Stimulated activated naive CD8-positive, alpha-beta T cell treated with anti-CD3 and anti-CD28 coated beads, Interleukin-15, Interleukin-2, amounts not matched to agents 100 ng/mL and 50 ng/mL, for 24 hours (primary cell): ENCODE measurements at regions not wholly inside any gene's neighbourhood (a gene's known extent, or its start where the extent isn't known, plus 50 kb on each side); places are given as distances from the start of the nearest gene placed in this dataset.

ENCODE experiments used
- H3K27ac Mint-ChIP-seq: one replicate; pipeline ENCODE4 v1.8.0; 2021; ENCODE audit warnings: mild to moderate bottlenecking, mixed read lengths
- H3K27me3 Mint-ChIP-seq: one replicate; pipeline ENCODE4 v1.8.0; 2021; ENCODE audit warnings: mixed read lengths
- H3K36me3 Mint-ChIP-seq: one replicate; pipeline ENCODE4 v1.8.0; 2021; ENCODE audit warnings: low read depth, mixed read lengths
- H3K4me1 Mint-ChIP-seq: one replicate; pipeline ENCODE4 v1.8.0; 2021; ENCODE audit warnings: low read depth, mixed read lengths
- H3K4me3 Mint-ChIP-seq: one replicate; pipeline ENCODE4 v1.8.0; 2021; ENCODE audit warnings: mild to moderate bottlenecking, mixed read lengths
- H3K9me3 Mint-ChIP-seq: one replicate; pipeline ENCODE4 v1.8.0; 2021; ENCODE audit warnings: mixed read lengths

- Mint-ChIP-seq H3K9me3 (no peaks in the 10 kb centered on the region), H3K36me3 (no peaks in the 10 kb centered on the region), H3K27me3 (peaks cover 21% of the 10 kb centered on the region), H3K27ac (no peak overlapping the region), H3K4me3 (no peak overlapping the region), H3K4me1 (no peaks in the 10 kb centered on the region)
These were observed 55.6 kb downstream of the RHOXF2B start for GRCh38 chrX:120021927-120022326.

GRCh38 chrX:120020305-120020704 lies 57.2 kb downstream of the RHOXF2B start:
- H3K9me3 Mint-ChIP-seq = no peaks in the 10 kb centered on the region
- no peaks in the 10 kb centered on the region for H3K36me3 Mint-ChIP-seq
- H3K4me1 Mint-ChIP-seq = peaks cover 5% of the 10 kb centered on the region
- H3K27me3 Mint-ChIP-seq = peaks cover 35% of the 10 kb centered on the region
- H3K4me3 Mint-ChIP-seq = no peak overlapping the region
- H3K27ac Mint-ChIP-seq = no peak overlapping the region

GRCh38 chrX:120016068-120016441 lies 61.4 kb downstream of the RHOXF2B start:
- peak overlapping the region; percentile 59 for H3K4me3 Mint-ChIP-seq
- H3K4me1 Mint-ChIP-seq = peaks cover 9% of the 10 kb centered on the region
- peaks cover 38% of the 10 kb centered on the region for H3K27me3 Mint-ChIP-seq
- H3K36me3 Mint-ChIP-seq = no peaks in the 10 kb centered on the region
- no peaks in the 10 kb centered on the region for H3K9me3 Mint-ChIP-seq
- no peak overlapping the region for H3K27ac Mint-ChIP-seq

DNA sequence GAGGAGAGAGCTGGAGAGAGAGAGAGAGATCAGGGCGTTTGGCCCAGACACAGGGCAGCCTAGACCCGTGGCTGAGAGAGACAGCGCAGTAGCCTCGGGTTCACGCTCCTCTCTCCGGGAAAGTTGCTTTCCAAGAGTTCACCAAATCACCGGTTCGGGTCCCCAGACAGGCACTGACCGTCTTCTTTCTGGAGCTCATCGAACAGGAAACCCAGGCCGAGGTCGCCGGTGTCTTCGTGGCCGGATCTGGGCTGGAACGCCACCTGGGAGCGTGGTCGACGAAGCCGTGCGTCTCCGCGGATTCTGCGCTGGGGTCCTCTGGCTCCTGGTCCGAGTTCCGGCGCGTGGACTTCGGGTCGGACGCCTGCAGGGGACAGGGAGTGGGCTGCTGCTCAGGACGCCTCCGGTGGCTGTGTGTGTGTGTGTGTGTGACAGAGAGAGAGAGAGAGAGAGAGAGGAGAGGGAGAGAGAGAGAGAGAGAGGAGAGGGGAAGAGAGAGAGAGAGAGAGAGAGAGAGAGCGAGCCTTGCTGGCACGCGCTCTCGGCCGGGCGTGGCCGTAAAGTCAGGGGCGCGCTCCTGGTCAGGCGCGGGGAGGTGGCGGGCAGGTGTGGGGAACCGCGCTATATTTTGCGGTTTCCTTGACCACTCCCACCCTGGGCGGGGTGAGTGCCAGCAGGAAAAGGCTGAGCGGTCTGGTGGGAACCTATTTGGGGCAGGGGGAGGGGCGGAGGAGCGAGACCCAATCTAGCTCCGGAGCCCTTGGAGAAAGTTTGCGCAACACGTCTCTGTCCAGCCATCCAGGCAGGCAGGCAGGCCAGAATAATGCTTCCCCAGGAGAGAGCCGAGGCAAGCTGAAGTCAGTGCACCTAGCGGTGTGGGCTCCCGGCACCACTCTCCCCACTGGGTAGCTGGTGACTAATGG lies 62.1 kb downstream of the RHOXF2B start:
- Mint-ChIP-seq H3K36me3 (no peaks in the 10 kb centered on the region), H3K4me3 (peak overlapping the region; percentile 59), H3K9me3 (no peaks in the 10 kb centered on the region), H3K4me1 (peaks cover 9% of the 10 kb centered on the region), H3K27me3 (peaks cover 38% of the 10 kb centered on the region), H3K27ac (no peak overlapping the region)

DNA sequence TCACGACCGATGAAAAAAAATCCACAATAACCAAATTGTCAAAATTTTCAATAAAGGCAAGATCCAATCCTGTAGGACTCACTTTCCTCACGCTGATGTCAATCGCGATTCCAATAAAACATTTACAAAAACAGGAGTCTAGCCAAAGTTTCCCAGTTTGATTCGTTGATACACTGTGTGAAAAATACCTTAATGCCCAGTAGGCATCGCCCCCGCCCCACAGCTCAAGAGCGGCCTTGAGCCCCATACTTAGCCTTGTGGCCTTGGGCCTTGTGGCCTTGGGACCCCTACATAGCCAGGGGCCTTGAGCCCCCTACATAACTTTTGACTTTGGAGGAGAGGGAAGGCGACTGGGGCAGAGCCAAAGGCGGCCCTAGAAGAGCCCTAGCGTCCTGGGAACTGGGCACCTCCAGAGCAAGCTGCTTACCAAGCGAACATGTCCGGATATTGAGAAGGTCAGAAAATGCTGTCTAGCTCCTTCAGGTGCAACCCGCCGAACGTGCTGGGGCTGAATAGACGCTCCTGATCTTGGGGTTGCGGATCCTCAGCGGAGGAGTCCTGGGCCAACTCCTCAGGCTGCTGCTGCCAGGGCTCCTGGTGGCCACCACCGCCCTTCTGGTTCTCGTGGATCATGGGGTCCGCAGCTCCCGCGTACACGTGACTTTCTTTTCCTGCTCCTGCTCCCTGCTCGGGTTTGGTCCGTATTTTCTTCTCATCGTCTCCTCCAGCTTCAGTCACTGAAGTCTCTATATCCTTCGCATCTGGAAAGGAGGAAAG lies 62.9 kb downstream of the RHOXF2B start:
- Mint-ChIP-seq H3K27ac (no peak overlapping the region), H3K9me3 (no peaks in the 10 kb centered on the region), H3K36me3 (no peaks in the 10 kb centered on the region), H3K4me1 (peaks cover 9% of the 10 kb centered on the region), H3K4me3 (peak overlapping the region; percentile 59), H3K27me3 (peaks cover 46% of the 10 kb centered on the region)

GRCh38 chrX:120001787-120002186 lies 58.2 kb upstream of the NKAP start:
- Mint-ChIP-seq H3K4me1 (peaks cover 14% of the 10 kb centered on the region), H3K4me3 (no peak overlapping the region), H3K27ac (no peak overlapping the region), H3K36me3 (no peaks in the 10 kb centered on the region), H3K27me3 (peaks cover 48% of the 10 kb centered on the region), H3K9me3 (no peaks in the 10 kb centered on the region)

DNA sequence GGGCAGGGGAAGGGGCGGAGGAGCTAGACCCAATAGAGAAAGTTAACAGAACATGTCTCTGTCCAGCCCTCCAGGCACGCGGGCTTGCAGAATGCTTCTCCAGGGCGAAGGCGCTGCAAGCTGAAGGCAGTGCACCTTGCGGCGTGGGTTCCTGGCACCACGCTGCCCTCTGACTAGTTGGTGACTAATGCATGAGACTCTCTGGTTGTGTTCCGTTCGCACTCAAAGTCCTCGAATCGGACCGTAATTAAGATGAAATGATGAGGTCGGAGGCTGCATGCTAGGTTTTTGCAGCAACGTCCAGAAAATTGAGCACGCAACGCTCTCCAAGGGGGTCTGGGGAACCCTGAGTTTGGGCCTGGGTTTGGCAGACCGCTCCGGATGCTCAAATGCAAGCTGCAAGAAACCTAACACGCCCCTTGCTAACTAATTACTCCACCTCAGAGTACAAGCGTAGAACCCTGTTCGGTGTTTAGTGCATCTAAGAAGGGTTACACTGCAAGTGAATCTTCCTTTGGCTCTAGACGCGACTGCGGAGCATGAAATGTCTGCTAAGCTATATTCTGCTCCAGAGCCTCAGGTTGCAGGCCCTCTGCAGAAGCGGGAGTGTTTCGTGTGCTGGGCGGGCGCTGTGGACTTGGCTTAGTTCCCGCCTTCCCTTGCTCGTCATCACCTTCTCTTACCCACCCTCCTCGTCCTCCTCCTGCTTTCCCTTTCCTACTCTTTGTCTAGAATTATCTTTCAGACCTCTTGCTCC lies 57.1 kb upstream of the NKAP start:
- Mint-ChIP-seq H3K4me3 (peak overlapping the region; percentile 48), H3K9me3 (no peaks in the 10 kb centered on the region), H3K36me3 (no peaks in the 10 kb centered on the region), H3K27me3 (peaks cover 60% of the 10 kb centered on the region), H3K27ac (no peak overlapping the region), H3K4me1 (peaks cover 14% of the 10 kb centered on the region)

DNA sequence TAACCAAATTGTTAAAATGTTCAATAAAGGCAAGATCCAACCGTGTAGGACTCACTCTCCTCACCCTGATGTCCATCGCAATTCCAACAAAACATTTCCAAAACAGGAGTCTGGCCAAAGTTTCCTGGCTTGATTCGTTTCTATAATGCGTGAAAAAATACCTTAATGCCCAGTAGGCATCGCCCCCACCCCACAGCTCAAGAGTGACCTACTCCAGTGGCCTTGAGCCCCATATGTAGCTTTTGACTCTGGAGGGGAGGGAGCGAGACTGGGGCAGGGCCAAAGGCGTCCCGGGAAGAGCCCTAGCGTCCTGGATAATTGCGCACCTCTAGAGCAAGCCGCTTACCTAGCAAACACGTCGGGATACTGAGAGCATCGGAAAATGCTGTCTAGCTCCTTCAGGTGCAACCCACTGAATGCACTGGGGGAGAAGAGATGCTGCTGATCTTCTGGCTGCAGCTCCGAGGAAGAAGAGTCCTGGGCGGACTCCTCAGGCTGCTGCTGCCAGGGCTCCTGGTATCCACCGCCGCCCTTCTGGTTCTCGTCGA lies 55.6 kb upstream of the NKAP start:
- H3K9me3 Mint-ChIP-seq = no peaks in the 10 kb centered on the region
- peaks cover 69% of the 10 kb centered on the region for H3K27me3 Mint-ChIP-seq
- H3K4me1 Mint-ChIP-seq = peaks cover 14% of the 10 kb centered on the region
- H3K36me3 Mint-ChIP-seq = no peaks in the 10 kb centered on the region
- no peak overlapping the region for H3K27ac Mint-ChIP-seq
- no peak overlapping the region for H3K4me3 Mint-ChIP-seq

- Mint-ChIP-seq H3K4me3 (no peak overlapping the region), H3K27ac (no peak overlapping the region), H3K9me3 (no peaks in the 10 kb centered on the region), H3K4me1 (peaks cover 14% of the 10 kb centered on the region), H3K27me3 (peaks cover 73% of the 10 kb centered on the region), H3K36me3 (no peaks in the 10 kb centered on the region)
These were observed 54.0 kb upstream of the NKAP start for GRCh38 chrX:119997570-119997969.

- H3K27me3 Mint-ChIP-seq = peaks cover 75% of the 10 kb centered on the region
- no peak overlapping the region for H3K4me3 Mint-ChIP-seq
- no peaks in the 10 kb centered on the region for H3K36me3 Mint-ChIP-seq
- no peak overlapping the region for H3K27ac Mint-ChIP-seq
- peaks cover 14% of the 10 kb centered on the region for H3K4me1 Mint-ChIP-seq
- no peaks in the 10 kb centered on the region for H3K9me3 Mint-ChIP-seq
These were observed 53.3 kb upstream of the NKAP start for GRCh38 chrX:119996600-119997524.

DNA sequence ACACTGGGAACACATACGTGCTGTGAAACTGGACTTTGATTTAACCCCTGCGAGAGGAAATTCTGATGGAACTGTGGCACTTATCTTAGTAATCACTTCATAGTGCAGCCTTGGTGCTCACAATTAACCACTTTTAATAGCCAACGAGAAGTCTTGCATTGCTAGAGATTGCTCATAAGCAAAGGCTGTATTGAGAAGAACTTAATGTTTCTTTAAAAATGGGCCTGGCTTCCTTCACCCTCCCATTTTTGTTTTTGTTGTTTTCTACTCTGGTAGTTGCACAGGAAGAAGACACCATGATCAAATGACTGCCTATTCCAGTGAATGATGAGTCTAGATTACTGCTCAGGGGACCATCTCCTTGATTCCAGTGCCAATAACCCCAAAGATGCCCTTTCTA lies 52.5 kb upstream of the NKAP start:
- H3K9me3 Mint-ChIP-seq = no peaks in the 10 kb centered on the region
- peaks cover 14% of the 10 kb centered on the region for H3K4me1 Mint-ChIP-seq
- peaks cover 74% of the 10 kb centered on the region for H3K27me3 Mint-ChIP-seq
- no peak overlapping the region for H3K4me3 Mint-ChIP-seq
- H3K27ac Mint-ChIP-seq = no peak overlapping the region
- no peaks in the 10 kb centered on the region for H3K36me3 Mint-ChIP-seq
